ENCODE measurements at regions not wholly inside any gene's neighbourhood (a gene's known extent, or its start where the extent isn't known, plus 50 kb on each side); places are given as distances from the start of the nearest gene placed in this dataset.

- H3K4me1 ChIP-seq (ENCODE audit: insufficient read depth, low read length), result no peaks in the 10 kb centered on the region
- H4K20me1 ChIP-seq (ENCODE audit: insufficient read depth, low read length), result no peaks in the 10 kb centered on the region
- H3K27me3 ChIP-seq (ENCODE audit: insufficient read depth, low read length), result no peaks in the 10 kb centered on the region
- H3K27ac ChIP-seq (ENCODE audit: low read depth, low read length), result no peak overlapping the region
- H3K4me3 ChIP-seq (ENCODE audit: insufficient read depth, low read length), result no peak overlapping the region
- DNase-seq (ENCODE audit: insufficient read length, low spot score, missing footprints), result no peak
- no peaks in the 10 kb centered on the region for H3K9me3 ChIP-seq (ENCODE audit: low read depth, low read length)
- TF ChIP-seq CTCF (IDR thresholded peaks at IDR 0.05; ENCODE audit: extremely low read depth, low read depth, low read length), result no peak
- no peaks in the 10 kb centered on the region for H3K79me2 ChIP-seq (ENCODE audit: insufficient read depth, low read length)
- H3K4me2 ChIP-seq (ENCODE audit: insufficient read depth, low read length), result no peak overlapping the region
- no peak overlapping the region for H2AFZ ChIP-seq (ENCODE audit: low read length)
- no peaks in the 10 kb centered on the region for H3K36me3 ChIP-seq (ENCODE audit: insufficient read depth, low read length)
Observed at GRCh38 chr2:59322005-59322404, 1080.9 kb upstream of the FANCL start.

- no peaks in the 10 kb centered on the region for H3K27me3 ChIP-seq (ENCODE audit: insufficient read depth, low read length)
- H3K79me2 ChIP-seq (ENCODE audit: insufficient read depth, low read length), result no peaks in the 10 kb centered on the region
- H4K20me1 ChIP-seq (ENCODE audit: insufficient read depth, low read length), result no peaks in the 10 kb centered on the region
- H3K27ac ChIP-seq (ENCODE audit: low read depth, low read length), result no peak overlapping the region
- no peak overlapping the region for H2AFZ ChIP-seq (ENCODE audit: low read length)
- no peaks in the 10 kb centered on the region for H3K36me3 ChIP-seq (ENCODE audit: insufficient read depth, low read length)
- no peak for DNase-seq (ENCODE audit: insufficient read length, low spot score, missing footprints)
- no peak overlapping the region for H3K4me2 ChIP-seq (ENCODE audit: insufficient read depth, low read length)
- H3K4me1 ChIP-seq (ENCODE audit: insufficient read depth, low read length), result no peaks in the 10 kb centered on the region
- no peak overlapping the region for H3K4me3 ChIP-seq (ENCODE audit: insufficient read depth, low read length)
- no peak for TF ChIP-seq CTCF (IDR thresholded peaks at IDR 0.05; ENCODE audit: extremely low read depth, low read depth, low read length)
- H3K9me3 ChIP-seq (ENCODE audit: low read depth, low read length), result no peaks in the 10 kb centered on the region
Observed at GRCh38 chr2:59314031-59314766, 1073.1 kb upstream of the FANCL start.

DNA sequence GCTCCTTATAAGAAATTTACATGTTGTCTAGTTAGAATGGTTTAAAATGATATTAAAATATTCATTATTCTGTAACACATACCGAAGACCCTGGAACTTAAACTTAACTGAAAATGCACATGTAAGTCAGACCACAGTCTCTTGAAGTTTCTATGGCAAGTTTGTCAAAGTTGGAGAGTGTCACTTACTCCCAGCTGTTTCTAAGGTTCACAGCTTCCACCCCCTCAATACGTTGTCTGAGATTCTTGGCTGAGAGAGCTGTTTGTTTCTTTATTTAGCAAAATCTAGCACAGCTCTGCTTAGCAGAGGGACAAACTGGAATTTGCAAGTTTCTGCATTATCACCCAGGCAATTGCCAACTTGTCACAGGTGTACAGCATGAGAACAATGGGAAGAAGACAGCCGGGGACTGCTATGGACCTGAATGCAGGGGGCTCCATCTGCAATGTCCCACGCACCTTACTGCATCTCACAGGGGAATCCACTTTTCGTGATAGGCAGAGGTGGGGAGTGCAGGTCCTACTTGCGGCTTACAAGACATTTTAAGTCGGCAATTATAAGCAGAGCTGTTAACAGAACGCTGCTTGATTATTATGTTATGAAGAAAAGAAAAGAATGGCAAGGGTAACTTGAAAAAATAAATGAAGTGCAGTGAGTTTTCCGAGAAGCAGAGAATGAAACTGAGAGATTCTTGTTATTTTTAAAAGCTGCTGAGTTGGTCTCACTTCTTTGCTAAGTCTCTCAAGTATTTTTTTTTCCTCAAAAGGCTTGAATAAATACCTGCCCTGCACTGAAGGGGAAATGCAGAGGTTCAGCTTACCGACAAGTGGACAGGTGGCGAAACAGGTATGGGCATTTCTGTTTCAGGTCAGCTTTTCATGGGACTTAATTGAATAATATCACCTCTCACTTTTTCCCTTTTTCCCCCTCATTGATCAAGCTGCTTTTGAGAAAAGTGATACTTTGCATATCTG is 1072.1 kb upstream of the FANCL start:
- Histone ChIP-seq H3K36me3 (ENCODE audit: insufficient read depth, low read length) (no peaks in the 10 kb centered on the region), H3K9me3 (ENCODE audit: low read depth, low read length) (no peaks in the 10 kb centered on the region), H3K4me3 (ENCODE audit: insufficient read depth, low read length) (no peak overlapping the region), H3K27ac (ENCODE audit: low read depth, low read length) (no peak overlapping the region), H4K20me1 (ENCODE audit: insufficient read depth, low read length) (no peaks in the 10 kb centered on the region), H3K4me2 (ENCODE audit: insufficient read depth, low read length) (no peak overlapping the region), H3K4me1 (ENCODE audit: insufficient read depth, low read length) (no peaks in the 10 kb centered on the region), H3K79me2 (ENCODE audit: insufficient read depth, low read length) (no peaks in the 10 kb centered on the region), H3K27me3 (ENCODE audit: insufficient read depth, low read length) (no peaks in the 10 kb centered on the region), H2AFZ (ENCODE audit: low read length) (no peak overlapping the region)
- TF ChIP-seq CTCF (IDR thresholded peaks at IDR 0.05; ENCODE audit: extremely low read depth, low read depth, low read length), result no peak
- no peak for DNase-seq (ENCODE audit: insufficient read length, low spot score, missing footprints)

GRCh38 chr2:59312029-59312428 is 1070.9 kb upstream of the FANCL start:
- DNase-seq (ENCODE audit: insufficient read length, low spot score, missing footprints), result no peak
- no peak for TF ChIP-seq CTCF (IDR thresholded peaks at IDR 0.05; ENCODE audit: extremely low read depth, low read depth, low read length)
- no peaks in the 10 kb centered on the region for H4K20me1 ChIP-seq (ENCODE audit: insufficient read depth, low read length)
- no peaks in the 10 kb centered on the region for H3K36me3 ChIP-seq (ENCODE audit: insufficient read depth, low read length)
- no peak overlapping the region for H3K4me2 ChIP-seq (ENCODE audit: insufficient read depth, low read length)
- H3K4me1 ChIP-seq (ENCODE audit: insufficient read depth, low read length), result no peaks in the 10 kb centered on the region
- no peak overlapping the region for H3K27ac ChIP-seq (ENCODE audit: low read depth, low read length)
- H3K27me3 ChIP-seq (ENCODE audit: insufficient read depth, low read length), result no peaks in the 10 kb centered on the region
- H3K9me3 ChIP-seq (ENCODE audit: low read depth, low read length), result no peaks in the 10 kb centered on the region
- H2AFZ ChIP-seq (ENCODE audit: low read length), result no peak overlapping the region
- no peaks in the 10 kb centered on the region for H3K79me2 ChIP-seq (ENCODE audit: insufficient read depth, low read length)
- no peak overlapping the region for H3K4me3 ChIP-seq (ENCODE audit: insufficient read depth, low read length)

Data from osteoblast (primary cell).